CD14-positive monocyte (primary cell): ENCODE measurements at regions not wholly inside any gene's neighbourhood (a gene's known extent, or its start where the extent isn't known, plus 50 kb on each side); places are given as distances from the start of the nearest gene placed in this dataset.
A peak's percentile ranks its signal among the peaks of the same experiment; 100 is the strongest.

Experiments
- DNase-seq, 3 donors: peaks; one replicate each; pipeline ENCODE4 v3.0.0-alpha.2; 2011 to 2022
- H2AFZ ChIP-seq: 2 replicates; pipeline ENCODE4 v1.6.0; 2012; ENCODE audit warnings: mild to moderate bottlenecking, low read depth, low read length, inconsistent platforms; ENCODE audit not compliant: insufficient read depth, poor library complexity, severe bottlenecking
- H3K27ac ChIP-seq, 2 donors: 1 replicate in 1 of 2; 2 replicates in 1 of 2; pipeline ENCODE4 v1.5.1; 2012 to 2013; ENCODE audit warnings: low read length in 2 of 2, control low read depth in 1 of 2, inconsistent platforms in 1 of 2, low read depth in 1 of 2, mild to moderate bottlenecking in 1 of 2
- H3K27me3 ChIP-seq, 2 donors: one replicate each; pipeline versions ENCODE4 v1.6.0 to v1.6.1; 2011 to 2013; ENCODE audit warnings: low read length in 2 of 2; ENCODE audit not compliant: control insufficient read depth in 2 of 2, insufficient read depth in 2 of 2
- H3K36me3 ChIP-seq, 2 donors: replicated peaks in 1 of 2; 1 replicate in 1 of 2; 2 replicates in 1 of 2; pipeline versions ENCODE4 v1.5.1 to v1.6.1; 2012 to 2013; ENCODE audit warnings: low read length in 2 of 2, control low read depth in 1 of 2, inconsistent platforms in 1 of 2, mild to moderate bottlenecking in 1 of 2; ENCODE audit not compliant: insufficient read depth in 2 of 2, control insufficient read depth in 1 of 2
- H3K4me1 ChIP-seq, 2 donors: 1 replicate in 1 of 2; 2 replicates in 1 of 2; pipeline versions ENCODE4 v1.5.1 to v1.6.1; 2012 to 2013; ENCODE audit warnings: low read length in 2 of 2, control low read depth in 1 of 2, inconsistent platforms in 1 of 2, mild to moderate bottlenecking in 1 of 2, moderate library complexity in 1 of 2; ENCODE audit not compliant: insufficient read depth in 2 of 2, control insufficient read depth in 1 of 2
- H3K4me2 ChIP-seq: replicated peaks from 2 replicates; pipeline ENCODE3; 2012; ENCODE audit warnings: low read length, moderate library complexity, mild to moderate bottlenecking; ENCODE audit not compliant: poor library complexity, severe bottlenecking; ENCODE audit errors: extremely low read depth
- H3K4me3 ChIP-seq, 3 experiments: fragments of 200-600 bp in 1 of 3; sonication (generic) in 1 of 3; replicated peaks in 1 of 3; 1 replicate in 2 of 3; 2 replicates in 1 of 3; pipeline ENCODE4 v1.5.1; 2011 to 2013; ENCODE audit warnings: low read length in 3 of 3, mild to moderate bottlenecking in 3 of 3, control low read depth in 2 of 3, low read depth in 2 of 3, inconsistent platforms in 1 of 3, moderate library complexity in 1 of 3
- H3K79me2 ChIP-seq: 2 replicates; pipeline ENCODE4 v1.6.0; 2012; ENCODE audit warnings: mild to moderate bottlenecking, control low read depth, inconsistent platforms, low read length, moderate library complexity; ENCODE audit not compliant: insufficient read depth
- H3K9ac ChIP-seq: 2 replicates; pipeline ENCODE4 v1.6.0; 2017; ENCODE audit warnings: low read length, mild to moderate bottlenecking; ENCODE audit not compliant: insufficient read depth, poor library complexity, severe bottlenecking
- H3K9me3 ChIP-seq, 2 donors: replicated peaks in 1 of 2; 1 replicate in 1 of 2; 2 replicates in 1 of 2; pipeline versions ENCODE4 v1.5.1 to v1.6.1; 2012 to 2013; ENCODE audit warnings: low read length in 2 of 2, control low read depth in 1 of 2; ENCODE audit not compliant: control insufficient read depth in 1 of 2, insufficient read depth in 1 of 2
- H4K20me1 ChIP-seq: 2 replicates; pipeline ENCODE4 v1.6.0; 2012; ENCODE audit warnings: mild to moderate bottlenecking, low read length, control low read depth, moderate library complexity; ENCODE audit not compliant: insufficient read depth
- H3K27ac Mint-ChIP-seq, 7 donors: one replicate each; pipeline ENCODE4 v1.8.0; 2020; ENCODE audit warnings: mild to moderate bottlenecking in 7 of 7, mixed read lengths in 7 of 7, moderate library complexity in 6 of 7, inconsistent platforms in 2 of 7
- H3K27me3 Mint-ChIP-seq, 3 donors: one replicate each; pipeline ENCODE4 v1.8.0; 2021 to 2022; ENCODE audit warnings: low read depth in 3 of 3, mild to moderate bottlenecking in 3 of 3, mixed read lengths in 3 of 3, moderate library complexity in 3 of 3, inconsistent platforms in 1 of 3
- H3K36me3 Mint-ChIP-seq, 2 donors: one replicate each; pipeline ENCODE4 v1.8.0; 2020; ENCODE audit warnings: mixed read lengths in 2 of 2, inconsistent platforms in 1 of 2, mild to moderate bottlenecking in 1 of 2
- H3K4me1 Mint-ChIP-seq: one replicate; pipeline ENCODE4 v1.8.0; 2020; ENCODE audit warnings: mild to moderate bottlenecking, mixed read lengths
- H3K4me3 Mint-ChIP-seq, 2 donors: one replicate each; pipeline ENCODE4 v1.8.0; 2020; ENCODE audit warnings: mild to moderate bottlenecking in 2 of 2, mixed read lengths in 2 of 2, moderate library complexity in 1 of 2
- H3K9me3 Mint-ChIP-seq, 7 donors: one replicate each; pipeline ENCODE4 v1.8.0; 2020 to 2022; ENCODE audit warnings: mixed read lengths in 7 of 7, mild to moderate bottlenecking in 6 of 7, moderate library complexity in 6 of 7, inconsistent platforms in 2 of 7
- CTCF ChIP-seq: fragments of 200-600 bp; IDR thresholded peaks from one replicate; pipeline ENCODE4 v1.8.0; 2022; ENCODE audit warnings: antibody characterized with exemption, mild to moderate bottlenecking
- WGBS: methylation state at CpG from one replicate; pipeline ENCODE4 v1.1.5; 2013; ENCODE audit warnings: missing lambda C conversion rate; ENCODE audit not compliant: insufficient coverage; 5-methylcytosine and 5-hydroxymethylcytosine counted together
- intact Hi-C, 2 donors: fragments of 100-400 bp; cut with micrococcal nuclease; formaldehyde crosslinking; loops; one replicate each; pipeline versions ENCODE4 v1.15.0 to v1.15.1; 2023

- H3K9ac ChIP-seq = no peak overlapping the region
- Mint-ChIP-seq H3K27ac (no peak overlapping the region), H3K4me1 (no peaks in the 10 kb centered on the region), H3K36me3 (no peaks in the 10 kb centered on the region), H3K27me3 (no peaks in the 10 kb centered on the region), H3K4me3 (no peak overlapping the region), H3K9me3 (peaks cover 0 to 2% (median 1%) of the 10 kb centered on the region in 7 donors)
- H3K4me1 ChIP-seq = no peaks in the 10 kb centered on the region
- 86% methylated on average over 1 of the region's 3 CpGs for WGBS
- no peaks in the 10 kb centered on the region for H3K27me3 ChIP-seq
- H3K36me3 ChIP-seq = no peaks in the 10 kb centered on the region
- H3K79me2 ChIP-seq = no peaks in the 10 kb centered on the region
- intact Hi-C loops = no loop called here
- H3K27ac ChIP-seq = no peak overlapping the region
- no peak for TF ChIP-seq CTCF
- H3K4me2 ChIP-seq = no peak overlapping the region
- H2AFZ ChIP-seq = no peak overlapping the region
- H3K4me3 ChIP-seq = no peak overlapping the region
- no peaks in the 10 kb centered on the region for H4K20me1 ChIP-seq
- H3K9me3 ChIP-seq = no peaks in the 10 kb centered on the region
- DNase-seq = no peak
Measured at GRCh38 chr12:77401064-77401769, 335.8 kb upstream of the E2F7 start.

GRCh38 chr12:77392467-77393088 is 327.2 kb upstream of the E2F7 start:
- Mint-ChIP-seq H3K36me3 (no peaks in the 10 kb centered on the region), H3K4me3 (no peak overlapping the region), H3K4me1 (no peaks in the 10 kb centered on the region), H3K9me3 (peaks cover 0 to 2% (median 0%) of the 10 kb centered on the region in 7 donors), H3K27me3 (no peaks in the 10 kb centered on the region), H3K27ac (peak overlapping the region in 1 of 7 donors; percentile 2)
- WGBS = 82% methylated on average over 2 of the region's 10 CpGs
- no peak overlapping the region for H3K9ac ChIP-seq
- no peaks in the 10 kb centered on the region for H3K27me3 ChIP-seq
- intact Hi-C loops = no loop called here
- TF ChIP-seq CTCF = no peak
- H3K27ac ChIP-seq = no peak overlapping the region
- H3K4me2 ChIP-seq = no peak overlapping the region
- no peak for DNase-seq
- H3K9me3 ChIP-seq = no peaks in the 10 kb centered on the region
- H3K4me3 ChIP-seq = no peak overlapping the region
- no peaks in the 10 kb centered on the region for H3K4me1 ChIP-seq
- H3K36me3 ChIP-seq = no peaks in the 10 kb centered on the region
- no peak overlapping the region for H2AFZ ChIP-seq
- H3K79me2 ChIP-seq = no peaks in the 10 kb centered on the region
- H4K20me1 ChIP-seq = no peaks in the 10 kb centered on the region
